ENCODE measurements at regions not wholly inside any gene's neighbourhood (a gene's known extent, or its start where the extent isn't known, plus 50 kb on each side); places are given as distances from the start of the nearest gene placed in this dataset.

GRCh38 chr5:60102961-60103693 lies 209.6 kb upstream of the PDE4D start (continued):
- TF ChIP-seq OVOL3 (tag by site-specific recombination; IDR thresholded peaks at IDR 0.05) (no peak), ZNF23 (tag by site-specific recombination; IDR thresholded peaks at IDR 0.05; ENCODE audit: borderline replicate concordance) (no peak), ZNF248 (tag by site-specific recombination; IDR thresholded peaks at IDR 0.05) (no peak), ZFP3 (tag by site-specific recombination; IDR thresholded peaks at IDR 0.05; ENCODE audit: low read depth) (no peak), ZNF155 (tag by site-specific recombination; IDR thresholded peaks at IDR 0.05) (no peak), MEIS1 (CRISPR knock-in tag; IDR thresholded peaks at IDR 0.05; ENCODE audit: borderline replicate concordance) (no peak)

GRCh38 chr5:60101573-60101972 lies 208.0 kb upstream of the PDE4D start:
- POLR2A ChIA-PET: no interaction called here

More at GRCh38 chr5:60101573-60101972, 208.0 kb upstream of the PDE4D start:
- no peak overlapping the region for H3K27ac ChIP-seq (ENCODE audit: extremely low read depth, low read depth, low read length)
- CTCF ChIA-PET: no interaction called here
- H3K36me3 ChIP-seq (ENCODE audit: control insufficient read depth in 2 of 2, insufficient read depth in 1 of 2, low read length in 2 of 2): no peaks in the 10 kb centered on the region
- TF ChIP-seq ZNF558 (tag by site-specific recombination; IDR thresholded peaks at IDR 0.05) (no peak), ZNF530 (tag by site-specific recombination; IDR thresholded peaks at IDR 0.05; ENCODE audit: low read depth) (no peak), ZNF114 (tag by site-specific recombination; IDR thresholded peaks at IDR 0.05) (no peak), ZNF354C (tag by site-specific recombination; IDR thresholded peaks at IDR 0.05; ENCODE audit: borderline replicate concordance, low read depth) (no peak), ZBTB21 (tag by site-specific recombination; IDR thresholded peaks at IDR 0.05) (no peak), ZNF221 (tag by site-specific recombination; IDR thresholded peaks at IDR 0.05; ENCODE audit: borderline replicate concordance) (no peak), ZNF677 (tag by site-specific recombination; IDR thresholded peaks at IDR 0.05) (no peak), PRDM4 (tag by site-specific recombination; IDR thresholded peaks at IDR 0.05) (no peak), ZNF473 (tag by site-specific recombination; IDR thresholded peaks at IDR 0.05) (no peak), ZNF76 (tag by site-specific recombination; IDR thresholded peaks at IDR 0.05; ENCODE audit: borderline replicate concordance, low read depth) (no peak), ZEB2 (tag by site-specific recombination; IDR thresholded peaks at IDR 0.05) (no peak), ZNF623 (tag by site-specific recombination; IDR thresholded peaks at IDR 0.05) (no peak), REST (tag by site-specific recombination; IDR thresholded peaks at IDR 0.05) (no peak), ZNF549 (tag by site-specific recombination; IDR thresholded peaks at IDR 0.05) (no peak), ZNF2 (tag by site-specific recombination; IDR thresholded peaks at IDR 0.05) (no peak)
- no peaks in the 10 kb centered on the region for H3K4me1 ChIP-seq (ENCODE audit: control insufficient read depth, insufficient read depth, low read length)
- H3K9me3 ChIP-seq (ENCODE audit: control insufficient read depth, insufficient read depth, low read depth, low read length): no peaks in the 10 kb centered on the region
- H3K4me3 ChIP-seq (ENCODE audit: low read depth, low read length): no peak overlapping the region
